ENCODE measurements at regions not wholly inside any gene's neighbourhood (a gene's known extent, or its start where the extent isn't known, plus 50 kb on each side); places are given as distances from the start of the nearest gene placed in this dataset.
"Not testable (repeated sequence)": the region's sequence is repeated elsewhere in the genome, so short reads cannot be mapped to it uniquely, and the experiment has no call there.

DNA sequence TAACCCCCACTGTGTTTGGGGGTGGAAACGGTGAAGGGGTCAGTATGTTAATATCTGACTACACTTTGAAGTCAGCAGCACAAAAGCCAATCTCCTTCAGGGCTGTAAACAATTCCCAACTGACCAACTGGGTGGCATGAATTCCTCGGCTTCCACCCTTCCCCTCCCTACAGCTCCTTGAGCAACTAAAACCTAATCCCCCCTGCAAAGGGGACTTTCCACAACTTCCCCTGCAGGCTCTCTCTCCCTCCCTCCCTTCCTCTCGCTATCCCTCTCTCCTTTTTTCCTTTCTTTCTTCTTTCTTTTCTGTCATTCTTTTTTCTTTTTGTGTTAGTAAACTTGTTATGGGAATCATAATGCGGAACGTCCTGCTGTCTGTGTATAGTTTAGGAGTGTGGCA is 65.1 kb upstream of the PTCH1 start:
- Histone ChIP-seq H3K4me1 (ENCODE audit: insufficient read depth, low read length) (peaks cover 4% of the 10 kb centered on the region), H2AFZ (ENCODE audit: low read depth, low read length) (no peak overlapping the region), H3K27me3 (ENCODE audit: insufficient read depth, low read length) (no peaks in the 10 kb centered on the region), H3K9me3 (ENCODE audit: low read length) (no peaks in the 10 kb centered on the region), H3K4me3 (ENCODE audit: low read length) (no peak overlapping the region), H3K36me3 (ENCODE audit: insufficient read depth, low read length) (no peaks in the 10 kb centered on the region)

DNA sequence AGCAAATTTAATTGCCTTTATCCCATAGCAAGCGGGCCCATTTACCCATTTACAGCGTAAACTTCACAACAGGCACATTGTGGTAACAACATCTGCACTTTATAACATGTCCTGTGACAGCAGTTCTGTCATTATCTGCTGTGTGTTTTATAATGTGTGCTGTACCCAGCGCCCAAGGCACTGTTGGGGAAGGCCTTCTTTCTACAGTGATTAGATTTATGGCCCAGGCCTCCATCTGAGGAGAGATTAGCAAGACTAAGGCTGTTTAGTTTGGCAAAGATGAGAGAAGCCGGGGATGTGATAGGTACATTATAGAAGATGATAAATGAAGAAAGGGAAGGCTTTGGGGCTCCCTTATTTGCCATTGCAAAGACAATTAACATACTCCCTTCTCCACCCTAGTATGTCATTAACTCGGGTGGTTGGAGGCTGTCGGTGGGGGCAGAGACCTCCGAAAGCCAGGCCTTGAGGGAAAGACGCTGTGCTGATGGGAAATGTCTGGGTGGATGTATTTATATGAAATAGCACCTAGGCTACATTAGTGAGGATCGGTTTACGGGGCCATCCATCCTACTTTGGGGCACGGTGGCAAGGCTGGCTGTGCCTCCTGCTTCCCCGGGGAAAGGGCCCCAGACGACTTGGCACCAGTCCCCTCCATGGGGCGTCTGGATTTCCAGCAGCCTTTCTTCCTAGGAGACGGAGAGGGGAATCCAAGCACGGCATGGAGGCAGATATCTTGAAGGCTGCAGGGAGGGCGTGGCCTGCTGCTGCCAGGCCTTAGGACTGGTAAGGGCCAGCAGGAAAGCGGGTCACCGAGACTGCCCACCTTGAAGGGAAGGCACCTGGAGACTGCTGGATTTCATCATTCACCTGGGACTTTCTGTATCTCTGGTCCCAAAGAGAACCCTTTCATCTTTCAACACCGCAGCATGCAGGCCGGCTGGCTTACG is 64.3 kb upstream of the PTCH1 start:
- Histone ChIP-seq H3K27me3 (ENCODE audit: insufficient read depth, low read length) (no peaks in the 10 kb centered on the region), H3K4me3 (ENCODE audit: low read length) (no peak overlapping the region), H2AFZ (ENCODE audit: low read depth, low read length) (no peak overlapping the region), H3K9me3 (ENCODE audit: low read length) (no peaks in the 10 kb centered on the region), H3K4me1 (ENCODE audit: insufficient read depth, low read length) (peaks cover 4% of the 10 kb centered on the region), H3K36me3 (ENCODE audit: insufficient read depth, low read length) (no peaks in the 10 kb centered on the region)

DNA sequence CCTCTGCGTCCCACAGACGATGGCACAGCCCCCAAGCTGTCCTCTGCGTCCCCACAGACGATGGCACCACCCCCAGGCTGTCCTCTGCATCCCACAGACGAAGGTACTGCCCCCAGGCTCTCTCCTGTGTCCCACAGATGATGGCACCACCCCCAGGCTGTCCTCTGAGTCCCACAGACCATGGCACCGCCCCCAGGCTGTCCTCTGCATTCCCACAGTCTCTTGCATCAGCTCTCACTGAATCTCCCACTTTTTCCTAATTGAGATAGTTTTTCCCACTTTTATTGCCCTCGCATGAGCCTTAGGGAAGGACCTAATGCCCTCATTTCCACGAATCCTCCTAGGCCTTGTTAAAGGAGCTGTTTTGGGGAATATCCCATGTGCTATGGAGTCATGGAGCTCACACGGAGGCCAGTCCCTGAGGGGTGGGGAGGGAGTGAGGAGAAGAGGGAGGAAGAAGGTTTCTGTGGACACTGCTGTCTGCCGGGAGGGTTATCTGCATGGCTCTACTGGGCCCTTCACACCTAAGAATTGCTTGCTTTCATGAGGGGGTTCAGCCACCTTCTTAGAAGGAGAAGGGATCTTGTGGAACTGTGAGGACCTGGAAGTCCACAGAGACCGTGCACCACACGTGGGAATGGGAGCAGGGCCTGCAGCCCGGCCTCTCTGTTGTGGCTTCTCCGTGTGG is 58.2 kb upstream of the PTCH1 start:
- Histone ChIP-seq H3K36me3 (ENCODE audit: insufficient read depth, low read length) (no peaks in the 10 kb centered on the region), H3K4me3 (ENCODE audit: low read length) (no peak overlapping the region), H2AFZ (ENCODE audit: low read depth, low read length) (no peak overlapping the region), H3K4me1 (ENCODE audit: insufficient read depth, low read length) (no peaks in the 10 kb centered on the region), H3K9me3 (ENCODE audit: low read length) (no peaks in the 10 kb centered on the region), H3K27me3 (ENCODE audit: insufficient read depth, low read length) (no peaks in the 10 kb centered on the region)

DNA sequence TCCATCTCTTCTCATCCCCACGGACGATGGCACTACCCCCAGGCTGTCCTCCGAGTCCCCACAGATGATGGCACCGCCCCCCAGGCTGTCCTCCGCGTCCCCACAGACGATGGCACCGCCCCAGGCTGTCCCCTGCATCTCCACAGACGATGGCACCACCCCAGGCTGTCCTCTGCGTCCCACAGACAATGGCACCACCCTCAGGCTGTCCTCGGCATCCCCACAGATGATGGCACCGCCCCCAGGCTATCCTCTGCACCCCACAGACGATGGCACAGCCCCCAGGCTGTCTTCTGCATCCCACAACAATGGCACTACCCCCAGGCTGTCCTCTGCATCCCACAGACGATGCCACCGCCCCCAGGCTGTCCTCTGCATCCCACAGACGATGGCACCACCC is 57.4 kb upstream of the PTCH1 start:
- no peaks in the 10 kb centered on the region for H3K27me3 ChIP-seq (ENCODE audit: insufficient read depth, low read length)
- H3K4me3 ChIP-seq (ENCODE audit: low read length), result no peak overlapping the region
- no peaks in the 10 kb centered on the region for H3K4me1 ChIP-seq (ENCODE audit: insufficient read depth, low read length)
- H2AFZ ChIP-seq (ENCODE audit: low read depth, low read length), result no peak overlapping the region
- H3K9me3 ChIP-seq (ENCODE audit: low read length), result no peaks in the 10 kb centered on the region
- no peaks in the 10 kb centered on the region for H3K36me3 ChIP-seq (ENCODE audit: insufficient read depth, low read length)

DNA sequence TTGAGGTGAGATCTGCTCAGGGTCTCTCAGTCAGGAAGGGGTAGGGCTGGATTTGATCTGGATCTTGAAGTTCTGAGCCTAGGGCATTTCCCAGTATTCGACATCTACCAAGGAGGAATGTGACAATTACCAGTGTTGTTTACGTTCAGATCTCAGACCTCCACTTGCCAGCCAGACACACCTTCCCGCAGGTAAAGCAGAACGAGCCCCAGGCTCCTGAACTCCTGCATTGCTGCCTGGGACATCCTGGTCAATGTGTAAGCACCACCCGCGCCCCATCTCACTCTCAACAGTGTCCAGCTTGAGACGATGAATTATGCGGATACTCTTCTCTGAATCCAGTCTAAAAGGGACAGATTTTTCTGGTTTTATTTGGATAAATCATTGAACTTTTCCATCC is 56.7 kb upstream of the PTCH1 start:
- no peak overlapping the region for H2AFZ ChIP-seq (ENCODE audit: low read depth, low read length)
- no peak overlapping the region for H3K4me3 ChIP-seq (ENCODE audit: low read length)
- H3K27me3 ChIP-seq (ENCODE audit: insufficient read depth, low read length), result no peaks in the 10 kb centered on the region
- H3K9me3 ChIP-seq (ENCODE audit: low read length), result no peaks in the 10 kb centered on the region
- H3K4me1 ChIP-seq (ENCODE audit: insufficient read depth, low read length), result no peaks in the 10 kb centered on the region
- H3K36me3 ChIP-seq (ENCODE audit: insufficient read depth, low read length), result no peaks in the 10 kb centered on the region

DNA sequence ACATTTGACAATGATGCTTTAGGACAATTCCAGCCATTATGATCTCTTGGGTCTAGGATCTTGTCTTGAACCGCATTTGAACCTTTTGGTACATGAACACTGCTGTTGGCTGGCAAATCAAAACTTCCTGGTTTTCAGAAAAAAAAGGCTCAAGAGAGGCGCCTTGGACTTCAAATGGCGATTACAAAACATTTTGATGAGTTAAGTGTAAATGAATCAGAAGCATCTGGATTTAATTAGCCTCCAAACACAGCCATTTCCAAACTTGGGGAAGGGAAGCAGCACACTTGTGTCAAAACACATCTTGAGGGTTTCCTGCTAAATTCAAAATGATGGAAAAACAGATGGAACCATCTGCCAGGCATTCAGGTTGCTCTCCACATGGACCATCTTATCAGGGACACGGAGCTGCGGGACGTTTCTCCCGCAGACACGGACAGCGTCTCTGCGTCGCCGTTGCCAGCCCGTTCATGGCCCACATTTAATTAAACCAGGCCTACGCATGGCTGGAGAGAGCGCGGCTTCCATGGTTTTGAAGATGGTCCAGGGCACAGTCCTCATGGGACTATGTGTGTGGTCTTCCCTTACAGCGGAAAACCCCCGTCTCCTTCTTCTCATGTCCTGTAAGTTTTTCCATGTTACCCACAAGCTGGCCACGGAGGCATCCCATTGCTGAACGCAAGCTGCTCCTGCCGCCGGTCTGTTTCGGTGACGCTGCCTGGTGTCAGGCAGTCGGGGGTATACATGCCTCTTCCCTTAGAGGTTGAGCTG is 55.8 kb upstream of the PTCH1 start:
- Histone ChIP-seq H2AFZ (ENCODE audit: low read depth, low read length) (no peak overlapping the region), H3K36me3 (ENCODE audit: insufficient read depth, low read length) (no peaks in the 10 kb centered on the region), H3K4me1 (ENCODE audit: insufficient read depth, low read length) (no peaks in the 10 kb centered on the region), H3K27me3 (ENCODE audit: insufficient read depth, low read length) (no peaks in the 10 kb centered on the region), H3K9me3 (ENCODE audit: low read length) (no peaks in the 10 kb centered on the region), H3K4me3 (ENCODE audit: low read length) (no peak overlapping the region)

DNA sequence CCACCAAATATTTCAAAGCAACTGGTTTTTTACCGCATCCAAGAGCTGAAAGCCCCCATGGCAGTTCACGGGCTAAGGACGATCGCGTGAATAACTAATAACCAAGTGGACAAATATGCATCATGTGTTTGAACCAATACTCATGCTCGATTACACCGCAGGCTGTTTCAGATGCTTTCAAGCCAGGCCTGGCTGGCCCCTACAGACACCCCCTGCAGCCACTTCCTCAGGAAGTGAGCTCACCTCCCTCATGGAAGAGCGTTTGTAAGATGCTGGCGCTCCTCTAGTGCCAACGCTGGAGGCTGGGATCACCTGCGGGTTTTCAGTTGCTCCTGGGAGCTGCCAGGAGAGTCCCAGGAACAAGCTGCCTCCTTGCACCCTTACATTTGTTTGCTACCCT is 53.9 kb upstream of the PTCH1 start:
- H3K36me3 ChIP-seq (ENCODE audit: insufficient read depth, low read length), result no peaks in the 10 kb centered on the region
- no peaks in the 10 kb centered on the region for H3K27me3 ChIP-seq (ENCODE audit: insufficient read depth, low read length)
- no peak overlapping the region for H3K4me3 ChIP-seq (ENCODE audit: low read length)
- peaks cover 4% of the 10 kb centered on the region for H3K4me1 ChIP-seq (ENCODE audit: insufficient read depth, low read length)
- H3K9me3 ChIP-seq (ENCODE audit: low read length), result no peaks in the 10 kb centered on the region
- H2AFZ ChIP-seq (ENCODE audit: low read depth, low read length), result no peak overlapping the region

DNA sequence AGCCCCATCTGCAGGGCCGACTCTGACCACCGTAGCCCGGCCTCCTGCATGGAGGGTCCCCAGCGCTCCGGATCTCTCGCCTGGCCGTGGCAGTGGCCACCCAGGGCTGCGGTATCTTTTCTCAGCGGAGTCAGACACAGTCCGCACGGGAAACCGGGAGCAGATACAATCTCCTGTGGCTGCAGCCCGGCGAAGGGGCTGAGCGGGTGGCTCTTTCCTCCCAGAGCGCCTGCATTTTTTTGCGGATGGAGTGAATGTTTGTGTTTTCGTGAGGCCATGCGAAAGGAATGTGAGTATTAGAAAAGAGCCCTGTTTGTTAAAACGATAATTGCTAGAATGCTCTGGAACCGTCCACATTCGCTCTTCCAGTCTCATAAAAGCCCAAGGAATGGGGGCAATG is 53.4 kb upstream of the PTCH1 start:
- H3K9me3 ChIP-seq (ENCODE audit: low read length), result no peaks in the 10 kb centered on the region
- no peaks in the 10 kb centered on the region for H3K36me3 ChIP-seq (ENCODE audit: insufficient read depth, low read length)
- H3K4me3 ChIP-seq (ENCODE audit: low read length), result no peak overlapping the region
- H3K27me3 ChIP-seq (ENCODE audit: insufficient read depth, low read length), result no peaks in the 10 kb centered on the region
- peaks cover 4% of the 10 kb centered on the region for H3K4me1 ChIP-seq (ENCODE audit: insufficient read depth, low read length)
- no peak overlapping the region for H2AFZ ChIP-seq (ENCODE audit: low read depth, low read length)

DNA sequence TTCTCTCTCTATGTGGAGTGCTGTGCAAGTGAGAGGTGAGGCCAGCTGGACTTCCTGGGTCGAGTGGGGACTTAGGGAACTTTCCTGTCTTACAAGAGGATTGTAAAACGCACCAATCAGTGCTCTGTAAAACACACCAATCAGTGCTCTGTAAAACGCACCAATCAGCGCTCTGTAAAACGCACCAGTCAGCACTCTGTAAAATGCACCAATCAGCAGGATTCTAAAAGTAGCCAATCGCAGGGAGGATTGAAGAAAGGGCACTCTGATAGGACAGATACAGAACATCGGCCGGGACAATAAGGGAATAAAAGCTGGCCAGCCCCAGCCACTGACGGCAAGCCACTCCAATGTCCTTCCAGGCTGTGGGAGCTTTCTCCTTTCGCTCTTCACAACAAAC is 52.0 kb upstream of the PTCH1 start:
- not testable (repeated sequence) for H3K4me1 ChIP-seq (ENCODE audit: insufficient read depth, low read length); H3K4me3 ChIP-seq (ENCODE audit: low read length); H3K27me3 ChIP-seq (ENCODE audit: insufficient read depth, low read length); H2AFZ ChIP-seq (ENCODE audit: low read depth, low read length); H3K36me3 ChIP-seq (ENCODE audit: insufficient read depth, low read length); H3K9me3 ChIP-seq (ENCODE audit: low read length)

Data from neuron (in vitro differentiated cells).